H1 (cell line): ENCODE measurements at regions not wholly inside any gene's neighbourhood (a gene's known extent, or its start where the extent isn't known, plus 50 kb on each side); places are given as distances from the start of the nearest gene placed in this dataset.

Experiments used
- EZH2 ChIP-seq: fragments of 200-600 bp; sonication (generic); IDR thresholded peaks from 2 replicates; pipeline ENCODE4 v1.7.1; 2012; ENCODE audit warnings: low read depth, mild to moderate bottlenecking, moderate library complexity, low read length, inconsistent platforms; ENCODE audit not compliant: severe bottlenecking
- GTF2F1 ChIP-seq: IDR thresholded peaks from 2 replicates; pipeline ENCODE4 v1.6.1; 2012; ENCODE audit warnings: low read depth, low read length, improper control_type of control experiment, borderline replicate concordance
- KDM5A ChIP-seq: fragments of 200-600 bp; IDR thresholded peaks from 2 replicates; pipeline ENCODE4 v1.7.1; 2012; ENCODE audit warnings: mild to moderate bottlenecking, low read length, inconsistent platforms, mixed read lengths

DNA sequence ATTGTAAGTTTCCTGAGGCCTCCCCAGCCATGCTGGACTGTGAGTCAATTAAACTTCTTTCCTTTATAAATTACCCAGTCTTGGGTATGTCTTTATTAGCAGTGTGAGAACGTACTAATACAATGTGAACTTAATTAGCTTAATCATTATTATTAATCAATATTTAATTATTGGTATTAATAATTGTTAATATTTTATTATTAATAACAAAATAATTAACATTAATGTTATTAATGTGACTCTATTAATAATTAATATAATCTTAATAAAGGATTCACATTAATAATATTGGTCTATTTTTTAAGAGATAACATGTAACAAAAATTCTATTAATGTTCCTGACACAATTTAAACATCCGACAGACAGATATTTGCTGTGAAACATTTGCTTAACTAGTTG lies 164.9 kb upstream of the ATF7IP start (continued):
- TF ChIP-seq GTF2F1 (no peak), EZH2 (no peak), KDM5A (no peak)
- TF ChIP-seq, all 59 proteins: peak for 0
